GM12865 (cell line): ENCODE measurements at regions not wholly inside any gene's neighbourhood (a gene's known extent, or its start where the extent isn't known, plus 50 kb on each side); places are given as distances from the start of the nearest gene placed in this dataset.
"Not testable (repeated sequence)": the region's sequence is repeated elsewhere in the genome, so short reads cannot be mapped to it uniquely, and the experiment has no call there.

Experiments
- DNase-seq: peaks from one replicate; pipeline ENCODE4 v3.0.0; 2010; ENCODE audit warnings: low read depth
- H3K4me3 ChIP-seq: 2 replicates; pipeline ENCODE4 v1.5.1; 2011; ENCODE audit warnings: mild to moderate bottlenecking, low read depth, low read length, control low read depth
- CTCF ChIP-seq: IDR thresholded peaks from 2 replicates; pipeline ENCODE4 v1.5.1; 2011; ENCODE audit warnings: low read length, control low read depth, low read depth, inconsistent platforms; ENCODE audit not compliant: insufficient read depth; ENCODE audit errors: missing control alignments

- H3K4me3 ChIP-seq, result no peak overlapping the region
- DNase-seq, result no peak
- TF ChIP-seq CTCF, result no peak
Measured at GRCh38 chr20:4469910-4470309, 216.3 kb upstream of the PRNP start.

- no peak for TF ChIP-seq CTCF
- H3K4me3 ChIP-seq, result no peak overlapping the region
- DNase-seq, result no peak
Measured at GRCh38 chr20:4468114-4468513, 218.1 kb upstream of the PRNP start.

- no peak for DNase-seq
- no peak overlapping the region for H3K4me3 ChIP-seq
- no peak for TF ChIP-seq CTCF
Measured at GRCh38 chr20:4465855-4466545, 216.9 kb upstream of the ADRA1D start.

- TF ChIP-seq CTCF, result no peak
Measured at GRCh38 chr20:4465212-4465611, 216.1 kb upstream of the ADRA1D start.

GRCh38 chr20:4462801-4463200 is 213.7 kb upstream of the ADRA1D start:
- DNase-seq, result peak; percentile 1
- not testable (repeated sequence) for H3K4me3 ChIP-seq

More at GRCh38 chr20:4465212-4465611, 216.1 kb upstream of the ADRA1D start:
- no peak for DNase-seq
- no peak overlapping the region for H3K4me3 ChIP-seq

GRCh38 chr20:4459081-4459480 is 210.0 kb upstream of the ADRA1D start:
- no peak for DNase-seq
- no peak for TF ChIP-seq CTCF
- H3K4me3 ChIP-seq, result no peak overlapping the region

- no peak for TF ChIP-seq CTCF
- no peak for DNase-seq
- H3K4me3 ChIP-seq, result no peak overlapping the region
Measured at GRCh38 chr20:4457566-4458543, 208.8 kb upstream of the ADRA1D start.
